ENCODE measurements at regions not wholly inside any gene's neighbourhood (a gene's known extent, or its start where the extent isn't known, plus 50 kb on each side); places are given as distances from the start of the nearest gene placed in this dataset.

GRCh38 chr6:166692723-166693302 is 65.8 kb upstream of the RPS6KA2 start:
- no peak overlapping the region for H3K27ac Mint-ChIP-seq
- peaks cover 5% of the 10 kb centered on the region for H3K27me3 Mint-ChIP-seq (ENCODE audit: insufficient read depth)
- intact Hi-C loops (cut with micrococcal nuclease), result no loop called here
- no peak overlapping the region for H3K4me3 Mint-ChIP-seq
- no peaks in the 10 kb centered on the region for H3K4me1 Mint-ChIP-seq (ENCODE audit: low read depth)
- DNase-seq (ENCODE audit: low spot score), result no peak
- H3K36me3 Mint-ChIP-seq (ENCODE audit: low read depth), result no peaks in the 10 kb centered on the region
- no peaks in the 10 kb centered on the region for H3K9me3 Mint-ChIP-seq

GRCh38 chr6:166691746-166692145 is 64.7 kb upstream of the RPS6KA2 start:
- peaks cover 6% of the 10 kb centered on the region for H3K27me3 Mint-ChIP-seq (ENCODE audit: insufficient read depth)

GRCh38 chr6:166691199-166691598 is 64.1 kb upstream of the RPS6KA2 start:
- DNase-seq (ENCODE audit: low spot score), result no peak
- Mint-ChIP-seq H3K27ac (no peak overlapping the region), H3K27me3 (ENCODE audit: insufficient read depth) (peaks cover 4% of the 10 kb centered on the region), H3K4me1 (ENCODE audit: low read depth) (no peaks in the 10 kb centered on the region), H3K9me3 (no peaks in the 10 kb centered on the region), H3K4me3 (no peak overlapping the region), H3K36me3 (ENCODE audit: low read depth) (no peaks in the 10 kb centered on the region)
- intact Hi-C loops (cut with micrococcal nuclease), result no loop called here

More at GRCh38 chr6:166691746-166692145, 64.7 kb upstream of the RPS6KA2 start:
- DNase-seq (ENCODE audit: low spot score), result no peak
- Mint-ChIP-seq H3K27ac (no peak overlapping the region), H3K9me3 (no peaks in the 10 kb centered on the region), H3K4me3 (no peak overlapping the region), H3K4me1 (ENCODE audit: low read depth) (no peaks in the 10 kb centered on the region), H3K36me3 (ENCODE audit: low read depth) (no peaks in the 10 kb centered on the region)
- intact Hi-C loops (cut with micrococcal nuclease), result no loop called here

- no peak for DNase-seq (ENCODE audit: low spot score)
- intact Hi-C loops (cut with micrococcal nuclease), result no loop called here
- Mint-ChIP-seq H3K27ac (no peak overlapping the region), H3K27me3 (ENCODE audit: insufficient read depth) (peaks cover 4% of the 10 kb centered on the region), H3K36me3 (ENCODE audit: low read depth) (no peaks in the 10 kb centered on the region), H3K4me1 (ENCODE audit: low read depth) (no peaks in the 10 kb centered on the region), H3K4me3 (no peak overlapping the region), H3K9me3 (no peaks in the 10 kb centered on the region)
Observed at GRCh38 chr6:166689687-166690086, 62.6 kb upstream of the RPS6KA2 start.

- DNase-seq (ENCODE audit: low spot score), result no peak
- Mint-ChIP-seq H3K4me3 (no peak overlapping the region), H3K9me3 (no peaks in the 10 kb centered on the region), H3K27me3 (ENCODE audit: insufficient read depth) (peaks cover 4% of the 10 kb centered on the region), H3K4me1 (ENCODE audit: low read depth) (no peaks in the 10 kb centered on the region), H3K27ac (no peak overlapping the region), H3K36me3 (ENCODE audit: low read depth) (no peaks in the 10 kb centered on the region)
- intact Hi-C loops (cut with micrococcal nuclease), result no loop called here
Observed at GRCh38 chr6:166688901-166689300, 61.9 kb upstream of the RPS6KA2 start.

GRCh38 chr6:166687879-166688205 is 60.8 kb upstream of the RPS6KA2 start:
- H3K27ac Mint-ChIP-seq, result no peak overlapping the region
- no peak overlapping the region for H3K4me3 Mint-ChIP-seq
- H3K9me3 Mint-ChIP-seq, result no peaks in the 10 kb centered on the region
- DNase-seq (ENCODE audit: low spot score), result no peak
- H3K4me1 Mint-ChIP-seq (ENCODE audit: low read depth), result no peaks in the 10 kb centered on the region
- peaks cover 4% of the 10 kb centered on the region for H3K27me3 Mint-ChIP-seq (ENCODE audit: insufficient read depth)
- H3K36me3 Mint-ChIP-seq (ENCODE audit: low read depth), result no peaks in the 10 kb centered on the region
- intact Hi-C loops (cut with micrococcal nuclease), result no loop called here

GRCh38 chr6:166687070-166687878 is 60.2 kb upstream of the RPS6KA2 start:
- H3K9me3 Mint-ChIP-seq, result no peaks in the 10 kb centered on the region
- no peak overlapping the region for H3K4me3 Mint-ChIP-seq
- no peak overlapping the region for H3K27ac Mint-ChIP-seq
- no peaks in the 10 kb centered on the region for H3K4me1 Mint-ChIP-seq (ENCODE audit: low read depth)
- H3K27me3 Mint-ChIP-seq (ENCODE audit: insufficient read depth), result peaks cover 4% of the 10 kb centered on the region
- intact Hi-C loops (cut with micrococcal nuclease), result no loop called here
- no peak for DNase-seq (ENCODE audit: low spot score)
- no peaks in the 10 kb centered on the region for H3K36me3 Mint-ChIP-seq (ENCODE audit: low read depth)

- Mint-ChIP-seq H3K36me3 (ENCODE audit: low read depth) (no peaks in the 10 kb centered on the region), H3K27me3 (ENCODE audit: insufficient read depth) (peaks cover 2% of the 10 kb centered on the region), H3K9me3 (no peaks in the 10 kb centered on the region), H3K4me3 (no peak overlapping the region), H3K4me1 (ENCODE audit: low read depth) (no peaks in the 10 kb centered on the region), H3K27ac (no peak overlapping the region)
- intact Hi-C loops (cut with micrococcal nuclease), result no loop called here
- no peak for DNase-seq (ENCODE audit: low spot score)
Observed at GRCh38 chr6:166686317-166686716, 59.3 kb upstream of the RPS6KA2 start.

GRCh38 chr6:166684866-166685265 is 57.8 kb upstream of the RPS6KA2 start:
- Mint-ChIP-seq H3K4me1 (ENCODE audit: low read depth) (no peaks in the 10 kb centered on the region), H3K36me3 (ENCODE audit: low read depth) (no peaks in the 10 kb centered on the region), H3K27ac (no peak overlapping the region), H3K9me3 (no peaks in the 10 kb centered on the region), H3K27me3 (ENCODE audit: insufficient read depth) (peaks cover 4% of the 10 kb centered on the region), H3K4me3 (no peak overlapping the region)
- intact Hi-C loops (cut with micrococcal nuclease), result no loop called here
- DNase-seq (ENCODE audit: low spot score), result no peak

- no peaks in the 10 kb centered on the region for H3K9me3 Mint-ChIP-seq
- H3K4me1 Mint-ChIP-seq (ENCODE audit: low read depth), result no peaks in the 10 kb centered on the region
- H3K4me3 Mint-ChIP-seq, result no peak overlapping the region
- DNase-seq (ENCODE audit: low spot score), result no peak
- H3K27ac Mint-ChIP-seq, result no peak overlapping the region
- intact Hi-C loops (cut with micrococcal nuclease), result no loop called here
- H3K36me3 Mint-ChIP-seq (ENCODE audit: low read depth), result no peaks in the 10 kb centered on the region
- H3K27me3 Mint-ChIP-seq (ENCODE audit: insufficient read depth), result peaks cover 4% of the 10 kb centered on the region
Observed at GRCh38 chr6:166684170-166684569, 57.1 kb upstream of the RPS6KA2 start.

- Mint-ChIP-seq H3K27me3 (ENCODE audit: insufficient read depth) (peaks cover 4% of the 10 kb centered on the region), H3K4me1 (ENCODE audit: low read depth) (no peaks in the 10 kb centered on the region), H3K9me3 (no peaks in the 10 kb centered on the region), H3K36me3 (ENCODE audit: low read depth) (no peaks in the 10 kb centered on the region), H3K27ac (no peak overlapping the region), H3K4me3 (no peak overlapping the region)
- intact Hi-C loops (cut with micrococcal nuclease), result no loop called here
- no peak for DNase-seq (ENCODE audit: low spot score)
Observed at GRCh38 chr6:166683477-166683876, 56.4 kb upstream of the RPS6KA2 start.

- DNase-seq (ENCODE audit: low spot score), result no peak
- intact Hi-C loops (cut with micrococcal nuclease), result no loop called here
- Mint-ChIP-seq H3K36me3 (ENCODE audit: low read depth) (no peaks in the 10 kb centered on the region), H3K4me3 (no peak overlapping the region), H3K9me3 (no peaks in the 10 kb centered on the region), H3K4me1 (ENCODE audit: low read depth) (no peaks in the 10 kb centered on the region), H3K27ac (no peak overlapping the region), H3K27me3 (ENCODE audit: insufficient read depth) (peaks cover 2% of the 10 kb centered on the region)
Observed at GRCh38 chr6:166679566-166679965, 52.5 kb upstream of the RPS6KA2 start.

- DNase-seq (ENCODE audit: low spot score), result no peak
- H3K36me3 Mint-ChIP-seq (ENCODE audit: low read depth), result no peaks in the 10 kb centered on the region
- H3K4me3 Mint-ChIP-seq, result no peak overlapping the region
- intact Hi-C loops (cut with micrococcal nuclease), result no loop called here
- H3K9me3 Mint-ChIP-seq, result no peaks in the 10 kb centered on the region
- H3K4me1 Mint-ChIP-seq (ENCODE audit: low read depth), result no peaks in the 10 kb centered on the region
- H3K27ac Mint-ChIP-seq, result no peak overlapping the region
- peaks cover 2% of the 10 kb centered on the region for H3K27me3 Mint-ChIP-seq (ENCODE audit: insufficient read depth)
Observed at GRCh38 chr6:166678426-166678825, 51.4 kb upstream of the RPS6KA2 start.

- H3K4me3 Mint-ChIP-seq, result no peak overlapping the region
- H3K27me3 Mint-ChIP-seq (ENCODE audit: insufficient read depth), result peaks cover 2% of the 10 kb centered on the region
- no peak for DNase-seq (ENCODE audit: low spot score)
- H3K9me3 Mint-ChIP-seq, result no peaks in the 10 kb centered on the region
- no peaks in the 10 kb centered on the region for H3K4me1 Mint-ChIP-seq (ENCODE audit: low read depth)
- intact Hi-C loops (cut with micrococcal nuclease), result no loop called here
- H3K27ac Mint-ChIP-seq, result no peak overlapping the region
- no peaks in the 10 kb centered on the region for H3K36me3 Mint-ChIP-seq (ENCODE audit: low read depth)
Observed at GRCh38 chr6:166677941-166678340, 50.9 kb upstream of the RPS6KA2 start.

Measured in activated T-helper 1 cell treated with anti-CD3 and anti-CD28 coated beads, Interleukin-12 subunit alpha, Interleukin-12 subunit beta, Interleukin-2, Interleukin-4 antibody, amounts not matched to agents 30 ng/mL and 10 ng/mL and 1 ng/mL, durations not matched to agents 14 hours and 24 hours and 36 hours (primary cell).